ENCODE measurements at regions not wholly inside any gene's neighbourhood (a gene's known extent, or its start where the extent isn't known, plus 50 kb on each side); places are given as distances from the start of the nearest gene placed in this dataset.

GRCh38 chr2:225196579-225196978, 154.3 kb upstream of the DOCK10 start:
- TF ChIP-seq EZH2 (IDR thresholded peaks at IDR 0.05; ENCODE audit: borderline replicate concordance, low read length) (no peak), CTCF (IDR thresholded peaks at IDR 0.05; ENCODE audit: low read length) (no peak)
